ENCODE measurements at regions not wholly inside any gene's neighbourhood (a gene's known extent, or its start where the extent isn't known, plus 50 kb on each side); places are given as distances from the start of the nearest gene placed in this dataset.
"Not testable (repeated sequence)": the region's sequence is repeated elsewhere in the genome, so short reads cannot be mapped to it uniquely, and the experiment has no call there.

- Mint-ChIP-seq H3K4me1 (ENCODE audit: unreplicated experiment) (no peaks in the 10 kb centered on the region), H3K27ac (no peak overlapping the region), H3K27me3 (no peaks in the 10 kb centered on the region), H3K9me3 (peaks cover 4% of the 10 kb centered on the region), H3K4me3 (no peak overlapping the region), H3K36me3 (no peaks in the 10 kb centered on the region)
- no peak for DNase-seq (ENCODE audit: extremely low spot score, unreplicated experiment)
- TF ChIP-seq CTCF (conservative IDR thresholded peaks at IDR 0.05), result no peak
Observed at GRCh38 chr7:96558530-96558929, 151.1 kb downstream of the SEM1 start.

- no peaks in the 10 kb centered on the region for H3K27me3 Mint-ChIP-seq
- DNase-seq (ENCODE audit: extremely low spot score, unreplicated experiment), result no peak
- no peaks in the 10 kb centered on the region for H3K36me3 Mint-ChIP-seq
- H3K9me3 Mint-ChIP-seq, result peaks cover 4% of the 10 kb centered on the region
- H3K4me3 Mint-ChIP-seq, result no peak overlapping the region
- no peaks in the 10 kb centered on the region for H3K4me1 Mint-ChIP-seq (ENCODE audit: unreplicated experiment)
- no peak for TF ChIP-seq CTCF (conservative IDR thresholded peaks at IDR 0.05)
- no peak overlapping the region for H3K27ac Mint-ChIP-seq
Observed at GRCh38 chr7:96558093-96558492, 151.6 kb downstream of the SEM1 start.

- not testable (repeated sequence) for H3K4me1 Mint-ChIP-seq (ENCODE audit: unreplicated experiment); H3K27me3 Mint-ChIP-seq; H3K36me3 Mint-ChIP-seq; H3K4me3 Mint-ChIP-seq; DNase-seq (ENCODE audit: extremely low spot score, unreplicated experiment); H3K27ac Mint-ChIP-seq; H3K9me3 Mint-ChIP-seq
Observed at GRCh38 chr7:96557598-96557997, 152.0 kb downstream of the SEM1 start.

- Mint-ChIP-seq H3K27me3 (no peaks in the 10 kb centered on the region), H3K27ac (no peak overlapping the region), H3K4me1 (ENCODE audit: unreplicated experiment) (no peaks in the 10 kb centered on the region), H3K4me3 (no peak overlapping the region), H3K9me3 (no peaks in the 10 kb centered on the region), H3K36me3 (no peaks in the 10 kb centered on the region)
- no peak for DNase-seq (ENCODE audit: extremely low spot score, unreplicated experiment)
- TF ChIP-seq CTCF (conservative IDR thresholded peaks at IDR 0.05), result no peak
Observed at GRCh38 chr7:96548664-96549063, 161.0 kb downstream of the SEM1 start.

GRCh38 chr7:96547371-96547811 is 162.3 kb downstream of the SEM1 start:
- Mint-ChIP-seq H3K9me3 (no peaks in the 10 kb centered on the region), H3K4me1 (ENCODE audit: unreplicated experiment) (no peaks in the 10 kb centered on the region), H3K4me3 (no peak overlapping the region), H3K27me3 (no peaks in the 10 kb centered on the region), H3K36me3 (no peaks in the 10 kb centered on the region), H3K27ac (no peak overlapping the region)
- no peak for DNase-seq (ENCODE audit: extremely low spot score, unreplicated experiment)
- TF ChIP-seq CTCF (conservative IDR thresholded peaks at IDR 0.05), result no peak

- Mint-ChIP-seq H3K36me3 (no peaks in the 10 kb centered on the region), H3K27me3 (no peaks in the 10 kb centered on the region), H3K9me3 (no peaks in the 10 kb centered on the region), H3K27ac (no peak overlapping the region), H3K4me3 (no peak overlapping the region), H3K4me1 (ENCODE audit: unreplicated experiment) (no peaks in the 10 kb centered on the region)
- TF ChIP-seq CTCF (conservative IDR thresholded peaks at IDR 0.05), result no peak
- DNase-seq (ENCODE audit: extremely low spot score, unreplicated experiment), result no peak
Observed at GRCh38 chr7:96546426-96546825, 163.2 kb downstream of the SEM1 start.
